WTC11 (cell line): ENCODE measurements at regions not wholly inside any gene's neighbourhood (a gene's known extent, or its start where the extent isn't known, plus 50 kb on each side); places are given as distances from the start of the nearest gene placed in this dataset.
A peak's percentile ranks its signal among the peaks of the same experiment; 100 is the strongest.

Experiments
- ATAC-seq: fragments of 200-7000 bp; cut with Tn5 transposase; 2 replicates; pipeline ENCODE4 v1.10.0; 2021; ENCODE audit warnings: mild to moderate bottlenecking, moderate library complexity
- CTCF ChIA-PET: fragments of 300-600 bp; sonication (Branson Sonifier 250); formaldehyde crosslinking; loops from one replicate; lab custom pipeline; 2021; ENCODE audit warnings: antibody characterized with exemption; lab: Charles Lee
- POLR2A ChIA-PET: fragments of 350-600 bp; sonication (Branson Sonifier 250); formaldehyde crosslinking; loops from one replicate; lab custom pipeline; 2021; ENCODE audit warnings: antibody characterized with exemption; lab: Charles Lee
- DNase-seq: peaks from one replicate; pipeline ENCODE4 v3.0.0; 2021; ENCODE audit warnings: low spot score
- H3K27ac Mint-ChIP-seq: 2 replicates; pipeline ENCODE4 v1.8.0; 2021; ENCODE audit warnings: mixed read lengths
- H3K27me3 Mint-ChIP-seq: 2 replicates; pipeline ENCODE4 v1.8.0; 2021; ENCODE audit warnings: low read depth, mild to moderate bottlenecking, moderate library complexity, mixed read lengths
- H3K36me3 Mint-ChIP-seq: 2 replicates; pipeline ENCODE4 v1.8.0; 2021; ENCODE audit warnings: mixed read lengths
- H3K4me1 Mint-ChIP-seq: 2 replicates; pipeline ENCODE4 v1.8.0; 2022; ENCODE audit warnings: mixed read lengths
- H3K4me3 Mint-ChIP-seq: 2 replicates; pipeline ENCODE4 v1.8.0; 2021; ENCODE audit warnings: mild to moderate bottlenecking, moderate library complexity, mixed read lengths
- H3K9me3 Mint-ChIP-seq: 2 replicates; pipeline ENCODE4 v1.8.0; 2021; ENCODE audit warnings: mixed read lengths
- CBFB ChIP-seq: sonication (generic); formaldehyde crosslinking; IDR thresholded peaks from 2 replicates; pipeline ENCODE4 v1.8.1; 2022; ENCODE audit warnings: mild to moderate bottlenecking, low read depth, missing genetic modification reagents
- ESRRA ChIP-seq: sonication (generic); formaldehyde crosslinking; IDR thresholded peaks from 2 replicates; pipeline ENCODE4 v1.8.1; 2022; ENCODE audit warnings: mild to moderate bottlenecking, missing genetic modification reagents, borderline replicate concordance
- FOXK1 ChIP-seq: sonication (generic); formaldehyde crosslinking; IDR thresholded peaks from 2 replicates; pipeline ENCODE4 v1.8.0; 2022; ENCODE audit warnings: mild to moderate bottlenecking, moderate library complexity, missing genetic modification reagents
- FOXP1 ChIP-seq: sonication (generic); formaldehyde crosslinking; IDR thresholded peaks from 2 replicates; pipeline ENCODE4 v1.8.0; 2022; ENCODE audit warnings: missing genetic modification reagents, mild to moderate bottlenecking, moderate library complexity, borderline replicate concordance
- IRF2 ChIP-seq: sonication (generic); formaldehyde crosslinking; IDR thresholded peaks from 2 replicates; pipeline ENCODE4 v1.8.0; 2022; ENCODE audit warnings: low read depth, missing genetic modification reagents, borderline replicate concordance
- NFATC4 ChIP-seq: fragments of 250-450 bp; sonication (Bioruptor Pico); IDR thresholded peaks from 2 replicates; pipeline ENCODE4 v1.9.0; 2021; ENCODE audit warnings: mild to moderate bottlenecking
- OVOL2 ChIP-seq: fragments of 250-450 bp; sonication (Bioruptor Pico); IDR thresholded peaks from 2 replicates; pipeline ENCODE4 v1.9.0; 2021; ENCODE audit warnings: mild to moderate bottlenecking, borderline replicate concordance
- PRRX2 ChIP-seq: fragments of 250-450 bp; sonication (Bioruptor Pico); IDR thresholded peaks from 2 replicates; pipeline ENCODE4 v1.8.0; 2021; ENCODE audit warnings: mild to moderate bottlenecking
- TEAD4 ChIP-seq: sonication (generic); formaldehyde crosslinking; IDR thresholded peaks from 2 replicates; pipeline ENCODE4 v1.8.0; 2022; ENCODE audit warnings: mild to moderate bottlenecking, missing genetic modification reagents
- TP53 ChIP-seq: sonication (generic); formaldehyde crosslinking; IDR thresholded peaks from 2 replicates; pipeline ENCODE4 v1.8.1; 2023; ENCODE audit warnings: mild to moderate bottlenecking, missing genetic modification reagents
- ZBTB21 ChIP-seq: sonication (generic); formaldehyde crosslinking; IDR thresholded peaks from 2 replicates; pipeline ENCODE4 v1.8.1; 2023; ENCODE audit warnings: mild to moderate bottlenecking, missing genetic modification reagents, borderline replicate concordance
- ZNF121 ChIP-seq: sonication (generic); formaldehyde crosslinking; IDR thresholded peaks from 2 replicates; pipeline ENCODE4 v1.8.0; 2023; ENCODE audit warnings: missing genetic modification reagents
- ZNF232 ChIP-seq: sonication (generic); formaldehyde crosslinking; IDR thresholded peaks from 2 replicates; pipeline ENCODE4 v1.8.0; 2022; ENCODE audit warnings: mild to moderate bottlenecking, missing genetic modification reagents
- ZNF423 ChIP-seq: fragments of 250-450 bp; sonication (Bioruptor Pico); IDR thresholded peaks from 2 replicates; pipeline ENCODE4 v2.1.2; 2022; ENCODE audit warnings: mild to moderate bottlenecking, moderate library complexity
- ZNF671 ChIP-seq: fragments of 250-450 bp; sonication (Bioruptor Pico); IDR thresholded peaks from 2 replicates; pipeline ENCODE4 v1.8.0; 2021; ENCODE audit warnings: mild to moderate bottlenecking
- TF ChIP-seq, protein P1 (sequence below): sonication (generic); formaldehyde crosslinking; IDR thresholded peaks from 2 replicates; pipeline ENCODE4 v1.8.1; 2023; ENCODE audit warnings: mild to moderate bottlenecking, missing genetic modification reagents, moderate library complexity
- TF ChIP-seq, protein P2 (sequence below): sonication (generic); formaldehyde crosslinking; IDR thresholded peaks from 2 replicates; pipeline ENCODE4 v1.8.0; 2023; ENCODE audit warnings: missing genetic modification reagents
- TF ChIP-seq, protein P3 (sequence below): fragments of 250-450 bp; sonication (Bioruptor Pico); IDR thresholded peaks from 2 replicates; pipeline ENCODE4 v2.1.2; 2022; ENCODE audit warnings: mild to moderate bottlenecking, moderate library complexity
- TF ChIP-seq, protein P4 (sequence below): sonication (generic); formaldehyde crosslinking; IDR thresholded peaks from 2 replicates; pipeline ENCODE4 v1.8.1; 2022; ENCODE audit warnings: low read depth, missing genetic modification reagents, borderline replicate concordance
- TF ChIP-seq, protein P5 (sequence below): sonication (generic); formaldehyde crosslinking; IDR thresholded peaks from 2 replicates; pipeline ENCODE4 v1.8.1; 2023; ENCODE audit warnings: mild to moderate bottlenecking, missing genetic modification reagents, moderate library complexity
- TF ChIP-seq, protein P6 (sequence below): fragments of 250-450 bp; sonication (Bioruptor Pico); IDR thresholded peaks from 2 replicates; pipeline ENCODE4 v1.9.0; 2021; ENCODE audit warnings: mild to moderate bottlenecking, borderline replicate concordance
- TF ChIP-seq, protein P7 (sequence below): sonication (generic); formaldehyde crosslinking; IDR thresholded peaks from 2 replicates; pipeline ENCODE4 v1.8.0; 2023; ENCODE audit warnings: missing genetic modification reagents, mild to moderate bottlenecking, borderline replicate concordance

DNA sequence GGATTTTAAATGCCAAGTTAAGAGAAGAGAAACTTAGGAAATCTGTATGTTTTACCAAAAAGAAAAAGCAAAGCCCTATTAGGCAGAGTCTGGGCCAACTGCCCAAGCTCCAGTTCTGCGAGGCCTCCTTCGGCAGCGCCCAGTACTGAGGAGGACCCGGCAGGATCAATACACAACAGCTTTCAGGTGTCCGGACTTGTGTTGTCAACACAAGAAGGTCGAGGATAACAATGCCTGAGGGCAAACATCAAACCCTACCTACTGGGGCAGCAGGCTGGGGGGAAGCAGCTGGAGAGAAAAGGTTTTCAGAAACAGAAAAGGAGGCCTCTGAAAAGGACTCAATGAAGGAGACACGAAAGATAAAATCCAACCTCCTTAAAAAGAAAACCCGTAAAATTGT lies 98.1 kb upstream of the GJB5 start:
- Mint-ChIP-seq H3K27me3 (peaks cover 3% of the 10 kb centered on the region; the same call in 1 of the 2 replicates), H3K4me3 (no peak overlapping the region), H3K36me3 (no peaks in the 10 kb centered on the region), H3K9me3 (no peaks in the 10 kb centered on the region), H3K4me1 (peaks cover 44% of the 10 kb centered on the region), H3K27ac (no peak overlapping the region; the same call in 1 of the 2 replicates)
- CTCF ChIA-PET = interaction anchor here (2.6 kb wide), 1 partner anchor 86 kb away, joined by 9 read pairs; no protein-coding TSS in a partner anchor
- TF ChIP-seq TP53 (CRISPR knock-in tag) (no peak), ZNF423 (CRISPR knock-in tag) (no peak), ZNF232 (CRISPR knock-in tag) (no peak), ESRRA (no peak), ZNF671 (CRISPR knock-in tag) (no peak), CBFB (CRISPR knock-in tag) (no peak), ZBTB21 (no peak), TEAD4 (CRISPR knock-in tag) (no peak), IRF2 (CRISPR knock-in tag) (no peak), FOXK1 (CRISPR knock-in tag) (no peak), ZNF121 (CRISPR knock-in tag) (no peak)
- TF ChIP-seq, protein P1, sequence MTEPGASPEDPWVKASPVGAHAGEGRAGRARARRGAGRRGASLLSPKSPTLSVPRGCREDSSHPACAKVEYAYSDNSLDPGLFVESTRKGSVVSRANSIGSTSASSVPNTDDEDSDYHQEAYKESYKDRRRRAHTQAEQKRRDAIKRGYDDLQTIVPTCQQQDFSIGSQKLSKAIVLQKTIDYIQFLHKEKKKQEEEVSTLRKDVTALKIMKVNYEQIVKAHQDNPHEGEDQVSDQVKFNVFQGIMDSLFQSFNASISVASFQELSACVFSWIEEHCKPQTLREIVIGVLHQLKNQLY (CRISPR knock-in tag) = no peak
- TF ChIP-seq, protein P2, sequence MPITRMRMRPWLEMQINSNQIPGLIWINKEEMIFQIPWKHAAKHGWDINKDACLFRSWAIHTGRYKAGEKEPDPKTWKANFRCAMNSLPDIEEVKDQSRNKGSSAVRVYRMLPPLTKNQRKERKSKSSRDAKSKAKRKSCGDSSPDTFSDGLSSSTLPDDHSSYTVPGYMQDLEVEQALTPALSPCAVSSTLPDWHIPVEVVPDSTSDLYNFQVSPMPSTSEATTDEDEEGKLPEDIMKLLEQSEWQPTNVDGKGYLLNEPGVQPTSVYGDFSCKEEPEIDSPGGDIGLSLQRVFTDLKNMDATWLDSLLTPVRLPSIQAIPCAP (CRISPR knock-in tag) = no peak
- TF ChIP-seq, protein P3, sequence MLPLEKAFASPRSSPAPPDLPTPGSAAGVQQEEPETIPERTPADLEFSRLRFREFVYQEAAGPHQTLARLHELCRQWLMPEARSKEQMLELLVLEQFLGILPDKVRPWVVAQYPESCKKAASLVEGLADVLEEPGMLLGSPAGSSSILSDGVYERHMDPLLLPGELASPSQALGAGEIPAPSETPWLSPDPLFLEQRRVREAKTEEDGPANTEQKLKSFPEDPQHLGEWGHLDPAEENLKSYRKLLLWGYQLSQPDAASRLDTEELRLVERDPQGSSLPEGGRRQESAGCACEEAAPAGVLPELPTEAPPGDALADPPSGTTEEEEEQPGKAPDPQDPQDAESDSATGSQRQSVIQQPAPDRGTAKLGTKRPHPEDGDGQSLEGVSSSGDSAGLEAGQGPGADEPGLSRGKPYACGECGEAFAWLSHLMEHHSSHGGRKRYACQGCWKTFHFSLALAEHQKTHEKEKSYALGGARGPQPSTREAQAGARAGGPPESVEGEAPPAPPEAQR = no peak
- TF ChIP-seq, protein P4, sequence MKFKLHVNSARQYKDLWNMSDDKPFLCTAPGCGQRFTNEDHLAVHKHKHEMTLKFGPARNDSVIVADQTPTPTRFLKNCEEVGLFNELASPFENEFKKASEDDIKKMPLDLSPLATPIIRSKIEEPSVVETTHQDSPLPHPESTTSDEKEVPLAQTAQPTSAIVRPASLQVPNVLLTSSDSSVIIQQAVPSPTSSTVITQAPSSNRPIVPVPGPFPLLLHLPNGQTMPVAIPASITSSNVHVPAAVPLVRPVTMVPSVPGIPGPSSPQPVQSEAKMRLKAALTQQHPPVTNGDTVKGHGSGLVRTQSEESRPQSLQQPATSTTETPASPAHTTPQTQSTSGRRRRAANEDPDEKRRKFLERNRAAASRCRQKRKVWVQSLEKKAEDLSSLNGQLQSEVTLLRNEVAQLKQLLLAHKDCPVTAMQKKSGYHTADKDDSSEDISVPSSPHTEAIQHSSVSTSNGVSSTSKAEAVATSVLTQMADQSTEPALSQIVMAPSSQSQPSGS (CRISPR knock-in tag) = no peak
- TF ChIP-seq, protein P5, sequence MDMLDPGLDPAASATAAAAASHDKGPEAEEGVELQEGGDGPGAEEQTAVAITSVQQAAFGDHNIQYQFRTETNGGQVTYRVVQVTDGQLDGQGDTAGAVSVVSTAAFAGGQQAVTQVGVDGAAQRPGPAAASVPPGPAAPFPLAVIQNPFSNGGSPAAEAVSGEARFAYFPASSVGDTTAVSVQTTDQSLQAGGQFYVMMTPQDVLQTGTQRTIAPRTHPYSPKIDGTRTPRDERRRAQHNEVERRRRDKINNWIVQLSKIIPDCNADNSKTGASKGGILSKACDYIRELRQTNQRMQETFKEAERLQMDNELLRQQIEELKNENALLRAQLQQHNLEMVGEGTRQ = no peak
- TF ChIP-seq, protein P6, sequence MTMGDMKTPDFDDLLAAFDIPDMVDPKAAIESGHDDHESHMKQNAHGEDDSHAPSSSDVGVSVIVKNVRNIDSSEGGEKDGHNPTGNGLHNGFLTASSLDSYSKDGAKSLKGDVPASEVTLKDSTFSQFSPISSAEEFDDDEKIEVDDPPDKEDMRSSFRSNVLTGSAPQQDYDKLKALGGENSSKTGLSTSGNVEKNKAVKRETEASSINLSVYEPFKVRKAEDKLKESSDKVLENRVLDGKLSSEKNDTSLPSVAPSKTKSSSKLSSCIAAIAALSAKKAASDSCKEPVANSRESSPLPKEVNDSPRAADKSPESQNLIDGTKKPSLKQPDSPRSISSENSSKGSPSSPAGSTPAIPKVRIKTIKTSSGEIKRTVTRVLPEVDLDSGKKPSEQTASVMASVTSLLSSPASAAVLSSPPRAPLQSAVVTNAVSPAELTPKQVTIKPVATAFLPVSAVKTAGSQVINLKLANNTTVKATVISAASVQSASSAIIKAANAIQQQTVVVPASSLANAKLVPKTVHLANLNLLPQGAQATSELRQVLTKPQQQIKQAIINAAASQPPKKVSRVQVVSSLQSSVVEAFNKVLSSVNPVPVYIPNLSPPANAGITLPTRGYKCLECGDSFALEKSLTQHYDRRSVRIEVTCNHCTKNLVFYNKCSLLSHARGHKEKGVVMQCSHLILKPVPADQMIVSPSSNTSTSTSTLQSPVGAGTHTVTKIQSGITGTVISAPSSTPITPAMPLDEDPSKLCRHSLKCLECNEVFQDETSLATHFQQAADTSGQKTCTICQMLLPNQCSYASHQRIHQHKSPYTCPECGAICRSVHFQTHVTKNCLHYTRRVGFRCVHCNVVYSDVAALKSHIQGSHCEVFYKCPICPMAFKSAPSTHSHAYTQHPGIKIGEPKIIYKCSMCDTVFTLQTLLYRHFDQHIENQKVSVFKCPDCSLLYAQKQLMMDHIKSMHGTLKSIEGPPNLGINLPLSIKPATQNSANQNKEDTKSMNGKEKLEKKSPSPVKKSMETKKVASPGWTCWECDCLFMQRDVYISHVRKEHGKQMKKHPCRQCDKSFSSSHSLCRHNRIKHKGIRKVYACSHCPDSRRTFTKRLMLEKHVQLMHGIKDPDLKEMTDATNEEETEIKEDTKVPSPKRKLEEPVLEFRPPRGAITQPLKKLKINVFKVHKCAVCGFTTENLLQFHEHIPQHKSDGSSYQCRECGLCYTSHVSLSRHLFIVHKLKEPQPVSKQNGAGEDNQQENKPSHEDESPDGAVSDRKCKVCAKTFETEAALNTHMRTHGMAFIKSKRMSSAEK = no peak
- no peak for DNase-seq
- ATAC-seq = peak; percentile 57
- POLR2A ChIA-PET = no interaction called here

DNA sequence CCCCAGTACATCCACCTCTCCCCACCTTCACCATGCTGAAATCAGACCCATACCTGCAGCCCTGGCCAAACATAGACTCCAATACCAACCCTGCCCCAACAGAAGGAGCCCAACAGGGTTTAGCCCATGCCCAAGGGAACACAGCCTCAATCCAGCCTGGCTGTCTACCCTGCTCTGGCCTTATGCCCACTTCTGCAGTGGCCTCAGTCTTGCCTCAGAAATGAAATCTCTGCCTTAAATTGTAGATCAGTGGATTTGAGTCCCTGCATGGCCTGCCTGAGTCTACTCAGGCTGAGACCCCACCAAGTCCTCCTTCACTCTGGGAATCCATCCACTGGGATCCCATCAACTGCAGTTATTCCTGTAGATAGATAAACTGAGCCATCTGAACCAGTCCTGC lies 97.6 kb upstream of the GJB5 start:
- H3K27ac Mint-ChIP-seq = no peak overlapping the region
- H3K9me3 Mint-ChIP-seq = no peaks in the 10 kb centered on the region
- H3K36me3 Mint-ChIP-seq = no peaks in the 10 kb centered on the region
- DNase-seq (no peak), ATAC-seq (peak; percentile 21; the same call in 1 of the 2 replicates)
- POLR2A ChIA-PET = no interaction called here
- H3K4me1 Mint-ChIP-seq = peaks cover 44% of the 10 kb centered on the region
- H3K27me3 Mint-ChIP-seq = peaks cover 3% of the 10 kb centered on the region; the same call in 1 of the 2 replicates
- CTCF ChIA-PET = interaction anchor here (0.9 to 2.6 kb wide), 2 partner anchors 12 to 85 kb away, joined by 3 to 9 read pairs; no protein-coding TSS in a partner anchor
- H3K4me3 Mint-ChIP-seq = no peak overlapping the region
- TF ChIP-seq, protein P7, sequence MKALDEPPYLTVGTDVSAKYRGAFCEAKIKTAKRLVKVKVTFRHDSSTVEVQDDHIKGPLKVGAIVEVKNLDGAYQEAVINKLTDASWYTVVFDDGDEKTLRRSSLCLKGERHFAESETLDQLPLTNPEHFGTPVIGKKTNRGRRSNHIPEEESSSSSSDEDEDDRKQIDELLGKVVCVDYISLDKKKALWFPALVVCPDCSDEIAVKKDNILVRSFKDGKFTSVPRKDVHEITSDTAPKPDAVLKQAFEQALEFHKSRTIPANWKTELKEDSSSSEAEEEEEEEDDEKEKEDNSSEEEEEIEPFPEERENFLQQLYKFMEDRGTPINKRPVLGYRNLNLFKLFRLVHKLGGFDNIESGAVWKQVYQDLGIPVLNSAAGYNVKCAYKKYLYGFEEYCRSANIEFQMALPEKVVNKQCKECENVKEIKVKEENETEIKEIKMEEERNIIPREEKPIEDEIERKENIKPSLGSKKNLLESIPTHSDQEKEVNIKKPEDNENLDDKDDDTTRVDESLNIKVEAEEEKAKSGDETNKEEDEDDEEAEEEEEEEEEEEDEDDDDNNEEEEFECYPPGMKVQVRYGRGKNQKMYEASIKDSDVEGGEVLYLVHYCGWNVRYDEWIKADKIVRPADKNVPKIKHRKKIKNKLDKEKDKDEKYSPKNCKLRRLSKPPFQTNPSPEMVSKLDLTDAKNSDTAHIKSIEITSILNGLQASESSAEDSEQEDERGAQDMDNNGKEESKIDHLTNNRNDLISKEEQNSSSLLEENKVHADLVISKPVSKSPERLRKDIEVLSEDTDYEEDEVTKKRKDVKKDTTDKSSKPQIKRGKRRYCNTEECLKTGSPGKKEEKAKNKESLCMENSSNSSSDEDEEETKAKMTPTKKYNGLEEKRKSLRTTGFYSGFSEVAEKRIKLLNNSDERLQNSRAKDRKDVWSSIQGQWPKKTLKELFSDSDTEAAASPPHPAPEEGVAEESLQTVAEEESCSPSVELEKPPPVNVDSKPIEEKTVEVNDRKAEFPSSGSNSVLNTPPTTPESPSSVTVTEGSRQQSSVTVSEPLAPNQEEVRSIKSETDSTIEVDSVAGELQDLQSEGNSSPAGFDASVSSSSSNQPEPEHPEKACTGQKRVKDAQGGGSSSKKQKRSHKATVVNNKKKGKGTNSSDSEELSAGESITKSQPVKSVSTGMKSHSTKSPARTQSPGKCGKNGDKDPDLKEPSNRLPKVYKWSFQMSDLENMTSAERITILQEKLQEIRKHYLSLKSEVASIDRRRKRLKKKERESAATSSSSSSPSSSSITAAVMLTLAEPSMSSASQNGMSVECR (CRISPR knock-in tag) = no peak
- TF ChIP-seq, protein P2 (CRISPR knock-in tag) = no peak
- no peak for TF ChIP-seq PRRX2 (CRISPR knock-in tag)
- no peak for TF ChIP-seq OVOL2 (CRISPR knock-in tag)
- TF ChIP-seq FOXP1 (CRISPR knock-in tag) = no peak
- TF ChIP-seq NFATC4 (CRISPR knock-in tag) = no peak
